Testis (tissue), 2 donors: ENCODE measurements at regions not wholly inside any gene's neighbourhood (a gene's known extent, or its start where the extent isn't known, plus 50 kb on each side); places are given as distances from the start of the nearest gene placed in this dataset.
A peak's percentile ranks its signal among the peaks of the same experiment; 100 is the strongest.
"Not testable (repeated sequence)": the region's sequence is repeated elsewhere in the genome, so short reads cannot be mapped to it uniquely, and the experiment has no call there.

ENCODE experiments used
- DNase-seq: peaks from one replicate; pipeline ENCODE4 v3.0.0-alpha.2; 2019
- H3K27ac ChIP-seq, 2 donors: fragments of 200-600 bp; sonication (generic); one replicate each; pipeline ENCODE4 v1.5.1; 2019
- H3K27me3 ChIP-seq: fragments of 200-600 bp; sonication (generic); one replicate; pipeline ENCODE4 v1.5.1; 2019
- H3K36me3 ChIP-seq: fragments of 200-600 bp; sonication (generic); one replicate; pipeline ENCODE4 v1.5.1; 2017; ENCODE audit warnings: low read depth; ENCODE audit errors: missing control alignments
- H3K4me1 ChIP-seq: fragments of 200-600 bp; sonication (generic); one replicate; pipeline ENCODE4 v1.5.1; 2019
- H3K4me3 ChIP-seq, 2 donors: fragments of 200-600 bp; sonication (generic); one replicate each; pipeline ENCODE4 v1.5.1; 2017 to 2019
- H3K9me3 ChIP-seq: fragments of 200-600 bp; sonication (generic); one replicate; pipeline ENCODE4 v1.5.1; 2017
- POLR2A ChIP-seq: fragments of 450-650 bp; IDR thresholded peaks from one replicate; pipeline ENCODE4 v1.6.1; 2017; ENCODE audit warnings: antibody characterized with exemption, mild to moderate bottlenecking, moderate library complexity
- WGBS, 2 donors: methylation state at CpG; one replicate each; pipeline ENCODE4 v1.1.5; 2018; 5-methylcytosine and 5-hydroxymethylcytosine counted together
- intact Hi-C: fragments of 100-400 bp; cut with DNase I; formaldehyde crosslinking; loops from one replicate; pipeline ENCODE4 v1.15.1; 2023; ENCODE audit warnings: low total_unique reads
- TF ChIP-seq, protein P1 (sequence below), 3 experiments: fragments of 450-650 bp in 2 of 3; fragments of 200-600 bp in 1 of 3; sonication (generic) in 1 of 3; IDR thresholded peaks; one replicate each; pipeline ENCODE4 v1.5.1; 2016 to 2019; ENCODE audit warnings: antibody characterized with exemption in 3 of 3, mild to moderate bottlenecking in 2 of 3, moderate library complexity in 1 of 3

- Histone ChIP-seq H3K4me1 (no peaks in the 10 kb centered on the region), H3K27ac (no peak overlapping the region), H3K27me3 (no peaks in the 10 kb centered on the region), H3K36me3 (no peaks in the 10 kb centered on the region), H3K9me3 (no peaks in the 10 kb centered on the region), H3K4me3 (no peak overlapping the region)
- TF ChIP-seq POLR2A, result no peak
- TF ChIP-seq, protein P1, sequence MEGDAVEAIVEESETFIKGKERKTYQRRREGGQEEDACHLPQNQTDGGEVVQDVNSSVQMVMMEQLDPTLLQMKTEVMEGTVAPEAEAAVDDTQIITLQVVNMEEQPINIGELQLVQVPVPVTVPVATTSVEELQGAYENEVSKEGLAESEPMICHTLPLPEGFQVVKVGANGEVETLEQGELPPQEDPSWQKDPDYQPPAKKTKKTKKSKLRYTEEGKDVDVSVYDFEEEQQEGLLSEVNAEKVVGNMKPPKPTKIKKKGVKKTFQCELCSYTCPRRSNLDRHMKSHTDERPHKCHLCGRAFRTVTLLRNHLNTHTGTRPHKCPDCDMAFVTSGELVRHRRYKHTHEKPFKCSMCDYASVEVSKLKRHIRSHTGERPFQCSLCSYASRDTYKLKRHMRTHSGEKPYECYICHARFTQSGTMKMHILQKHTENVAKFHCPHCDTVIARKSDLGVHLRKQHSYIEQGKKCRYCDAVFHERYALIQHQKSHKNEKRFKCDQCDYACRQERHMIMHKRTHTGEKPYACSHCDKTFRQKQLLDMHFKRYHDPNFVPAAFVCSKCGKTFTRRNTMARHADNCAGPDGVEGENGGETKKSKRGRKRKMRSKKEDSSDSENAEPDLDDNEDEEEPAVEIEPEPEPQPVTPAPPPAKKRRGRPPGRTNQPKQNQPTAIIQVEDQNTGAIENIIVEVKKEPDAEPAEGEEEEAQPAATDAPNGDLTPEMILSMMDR (IDR thresholded peaks at IDR 0.05), result no peak
- intact Hi-C loops, result no loop called here
- no peak for DNase-seq
Measured at GRCh38 chr6:112667427-112667826, 320.3 kb downstream of the RFPL4B start.

DNA sequence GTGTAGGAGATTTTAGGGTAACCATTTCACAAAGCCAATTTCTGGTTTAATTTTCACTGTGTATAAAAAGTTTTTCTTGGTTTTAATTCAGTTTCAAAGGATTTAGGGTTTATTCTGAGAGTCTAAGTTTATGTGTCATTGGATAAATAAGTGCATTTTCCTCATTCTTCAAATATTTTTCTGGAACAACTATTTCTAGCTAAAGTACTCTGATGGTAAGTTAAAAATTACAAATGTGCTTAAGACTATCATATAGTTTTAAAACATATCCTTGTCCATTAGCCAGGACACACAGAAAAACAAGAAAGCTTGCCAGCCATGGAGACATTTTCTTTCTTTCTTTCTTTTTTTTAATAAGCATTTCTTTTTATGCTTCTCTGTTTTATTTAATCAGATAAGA lies 333.0 kb downstream of the RFPL4B start:
- no peak overlapping the region for H3K4me3 ChIP-seq
- H3K9me3 ChIP-seq, result no peaks in the 10 kb centered on the region
- H3K27ac ChIP-seq, result peak overlapping the region; percentile 12 to 33
- no peak for TF ChIP-seq POLR2A
- TF ChIP-seq, protein P1 (IDR thresholded peaks at IDR 0.05), result no peak
- intact Hi-C loops, result no loop called here
- no peaks in the 10 kb centered on the region for H3K27me3 ChIP-seq
- no peaks in the 10 kb centered on the region for H3K36me3 ChIP-seq
- no peaks in the 10 kb centered on the region for H3K4me1 ChIP-seq
- no peak for DNase-seq

DNA sequence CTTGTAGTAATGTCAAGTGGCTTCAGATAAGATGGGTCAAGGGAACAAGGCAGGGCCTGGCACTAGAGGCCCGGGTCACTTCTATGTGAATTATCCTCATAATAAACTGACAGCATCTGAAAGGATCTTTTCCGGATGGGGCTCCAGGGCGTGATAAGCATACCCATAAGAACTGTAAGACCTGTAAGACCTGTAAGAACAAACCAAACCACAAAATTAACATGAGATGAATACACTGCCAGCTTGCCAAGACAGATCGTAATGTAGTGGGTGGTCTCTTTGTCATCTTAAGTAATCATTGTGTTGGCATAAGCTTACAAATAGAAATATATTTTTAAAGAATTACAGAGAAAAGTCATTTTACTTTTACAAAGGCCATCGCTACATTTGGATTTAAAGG lies 334.9 kb downstream of the RFPL4B start:
- DNase-seq, result no peak

GRCh38 chr6:112683106-112683505 lies 336.0 kb downstream of the RFPL4B start:
- intact Hi-C loops, result no loop called here
- TF ChIP-seq, protein P1 (IDR thresholded peaks at IDR 0.05), result no peak
- no peak for DNase-seq
- Histone ChIP-seq H3K9me3 (no peaks in the 10 kb centered on the region), H3K27ac (no peak overlapping the region), H3K4me3 (no peak overlapping the region), H3K36me3 (no peaks in the 10 kb centered on the region), H3K27me3 (no peaks in the 10 kb centered on the region), H3K4me1 (no peaks in the 10 kb centered on the region)
- 70 to 78% methylated on average over 2 of the region's 2 CpGs for WGBS, 2 donors

More for the DNA sequence above, 334.9 kb downstream of the RFPL4B start:
- Histone ChIP-seq H3K27ac (no peak overlapping the region), H3K27me3 (no peaks in the 10 kb centered on the region), H3K4me3 (no peak overlapping the region), H3K4me1 (no peaks in the 10 kb centered on the region), H3K36me3 (no peaks in the 10 kb centered on the region), H3K9me3 (no peaks in the 10 kb centered on the region)
- TF ChIP-seq, protein P1 (IDR thresholded peaks at IDR 0.05), result no peak
- no peak for TF ChIP-seq POLR2A
- WGBS, 2 donors, result 83 to 88% methylated on average over 5 of the region's 5 CpGs
- intact Hi-C loops, result no loop called here

GRCh38 chr6:112683926-112684325 lies 336.8 kb downstream of the RFPL4B start:
- no peak overlapping the region for H3K4me3 ChIP-seq
- no peak for TF ChIP-seq POLR2A
- TF ChIP-seq, protein P1 (IDR thresholded peaks at IDR 0.05), result no peak
- 54 to 59% methylated on average over 3 of the region's 3 CpGs for WGBS, 2 donors
- no peaks in the 10 kb centered on the region for H3K9me3 ChIP-seq
- H3K4me1 ChIP-seq, result no peaks in the 10 kb centered on the region
- no peaks in the 10 kb centered on the region for H3K27me3 ChIP-seq
- no peak overlapping the region for H3K27ac ChIP-seq
- H3K36me3 ChIP-seq, result no peaks in the 10 kb centered on the region
- DNase-seq, result no peak
- intact Hi-C loops, result no loop called here

GRCh38 chr6:112685521-112686220 lies 338.5 kb downstream of the RFPL4B start:
- H3K4me1 ChIP-seq, H3K27me3 ChIP-seq, H3K4me3 ChIP-seq, H3K27ac ChIP-seq, H3K9me3 ChIP-seq, intact Hi-C loops, DNase-seq, H3K36me3 ChIP-seq: not testable (repeated sequence)
- WGBS, 2 donors, result 92 to 93% methylated on average over 15 of the region's 15 CpGs

DNA sequence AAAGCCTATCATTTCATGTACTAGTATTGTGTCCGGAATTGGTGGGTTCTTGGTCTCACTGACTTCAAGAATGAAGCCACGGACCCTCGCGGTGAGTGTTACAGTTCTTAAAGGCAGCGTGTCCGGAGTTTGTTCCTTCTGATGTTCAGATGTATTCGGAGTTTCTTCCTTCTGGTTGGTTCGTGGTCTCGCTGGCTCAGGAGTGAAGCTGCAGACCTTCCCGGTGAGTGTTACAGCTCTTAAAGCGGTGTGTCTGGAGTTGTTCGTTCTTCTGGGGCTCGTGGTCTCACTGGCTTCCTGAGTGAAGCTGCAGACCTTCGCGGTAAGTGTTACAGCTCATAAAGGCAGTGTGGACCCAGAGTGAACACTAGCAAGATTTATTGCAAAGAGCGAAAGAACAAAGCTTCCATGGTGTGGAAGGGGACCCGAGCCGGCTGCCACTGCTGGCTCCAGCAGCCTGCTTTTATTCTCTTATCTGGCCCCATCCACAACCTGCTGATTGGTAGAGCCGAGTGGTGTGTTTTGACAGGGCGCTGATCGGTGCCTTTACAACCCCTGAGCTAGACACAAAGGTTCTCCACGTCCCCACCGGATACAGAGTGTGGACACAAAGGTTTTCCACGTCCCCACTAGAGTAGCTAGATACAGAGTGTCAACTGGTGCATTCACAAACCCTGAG lies 341.5 kb downstream of the RFPL4B start:
- H3K36me3 ChIP-seq, H3K4me1 ChIP-seq, H3K9me3 ChIP-seq, H3K27ac ChIP-seq, DNase-seq, H3K27me3 ChIP-seq, intact Hi-C loops: not testable (repeated sequence)
- WGBS, 2 donors, result 70 to 76% methylated on average over 18 to 24 of the region's 24 CpGs
- peak overlapping the region; percentile 6 to 27 for H3K4me3 ChIP-seq
